GM12878 (cell line): ENCODE measurements at regions not wholly inside any gene's neighbourhood (a gene's known extent, or its start where the extent isn't known, plus 50 kb on each side); places are given as distances from the start of the nearest gene placed in this dataset.

Experiments used
- ATAC-seq: fragments of 200-7000 bp; cut with Tn5 transposase; 3 replicates; pipeline ENCODE4 v1.9.1; 2020; ENCODE audit warnings: mild to moderate bottlenecking, moderate library complexity
- BruUV-seq: library from RNA; stranded (reverse); fragments of 400-500 nt; replicated peaks from 2 replicates; lab custom pipeline; 2021; lab: Mats Ljungman, UMichigan
- CTCF ChIA-PET: fragments of 300-600 bp; sonication (Branson Sonifier 250); formaldehyde crosslinking; extraction: SDS; loops from one replicate; lab custom pipeline; 2021; ENCODE audit warnings: inconsistent platforms; lab: Yijun Ruan, JAX
- POLR2A ChIA-PET: fragments of 350-600 bp; formaldehyde crosslinking; extraction: SDS; loops from one replicate; lab custom pipeline; 2021; ENCODE audit warnings: inconsistent platforms; lab: Charles Lee
- RAD21 ChIA-PET: fragments of 300-600 bp; sonication (Branson Sonifier 250); formaldehyde crosslinking; loops from one replicate; lab custom pipeline; 2023; ENCODE audit warnings: antibody characterized with exemption; ENCODE audit not compliant: unreplicated experiment; lab: Charles Lee
- SMC1A ChIA-PET: fragments of 300-600 bp; sonication (Branson Sonifier 250); formaldehyde crosslinking; loops from one replicate; lab custom pipeline; 2023; ENCODE audit not compliant: unreplicated experiment, uncharacterized antibody; lab: Charles Lee
- DNase-seq: peaks from one replicate; pipeline ENCODE4 v3.0.0-alpha.2; 2011; ENCODE audit warnings: low read depth, low spot score
- FAIRE-seq: peaks from 3 replicates; lab custom pipeline; 2011; peaks lifted over from hg19 to GRCh38; lab: Jason Lieb, UNC
- H2AFZ ChIP-seq: 2 replicates; pipeline ENCODE4 v1.6.0; 2011; ENCODE audit warnings: low read depth, low read length, control low read depth; ENCODE audit not compliant: control insufficient read depth
- H3K27ac ChIP-seq: 2 replicates; pipeline ENCODE4 v1.5.1; 2011; ENCODE audit warnings: control low read depth; ENCODE audit not compliant: control insufficient read depth, insufficient read depth
- H3K27me3 ChIP-seq, 2 experiments: replicated peaks in 1 of 2; 2 replicates each; pipeline versions ENCODE4 v1.6.0 to v1.6.1; 2011; ENCODE audit warnings: low read length in 1 of 2; ENCODE audit not compliant: control insufficient read depth in 2 of 2, insufficient read depth in 2 of 2
- H3K36me3 ChIP-seq, 2 experiments: 2 replicates each; pipeline ENCODE4 v1.5.1; 2011; ENCODE audit warnings: low read length in 1 of 2; ENCODE audit not compliant: control insufficient read depth in 2 of 2, insufficient read depth in 2 of 2
- H3K4me1 ChIP-seq: 2 replicates; pipeline ENCODE4 v1.6.1; 2011; ENCODE audit warnings: mild to moderate bottlenecking, low read length, moderate library complexity, mixed read lengths; ENCODE audit not compliant: control insufficient read depth, insufficient read depth
- H3K4me2 ChIP-seq: 2 replicates; pipeline ENCODE4 v1.6.0; 2011; ENCODE audit warnings: control low read depth; ENCODE audit not compliant: control insufficient read depth, insufficient read depth
- H3K4me3 ChIP-seq: fragments of 200-600 bp; sonication (generic); 2 replicates; pipeline ENCODE4 v1.5.1; 2016
- H3K79me2 ChIP-seq: 2 replicates; pipeline ENCODE4 v1.6.0; 2011; ENCODE audit warnings: low read length; ENCODE audit not compliant: control insufficient read depth, insufficient read depth
- H3K9ac ChIP-seq: 2 replicates; pipeline ENCODE4 v1.8.0; 2011; ENCODE audit warnings: low read length, control low read depth, mixed read lengths; ENCODE audit not compliant: control insufficient read depth, insufficient read depth
- H3K9me3 ChIP-seq: replicated peaks from 3 replicates; pipeline ENCODE4 v1.5.1; 2011; ENCODE audit warnings: mild to moderate bottlenecking, low read length; ENCODE audit not compliant: control insufficient read depth, insufficient read depth
- H4K20me1 ChIP-seq: 2 replicates; pipeline ENCODE4 v1.6.0; 2011; ENCODE audit not compliant: control insufficient read depth, insufficient read depth
- CTCF ChIP-seq, 3 experiments: IDR thresholded peaks in 2 of 3; conservative IDR thresholded peaks in 1 of 3; 2 replicates each; pipeline ENCODE4 v1.5.1; 2011; ENCODE audit warnings: low read depth in 3 of 3, low read length in 3 of 3, mild to moderate bottlenecking in 3 of 3, control low read depth in 2 of 3, moderate library complexity in 2 of 3, inconsistent platforms in 1 of 3, mixed read lengths in 1 of 3; ENCODE audit not compliant: control insufficient read depth in 2 of 3, insufficient read depth in 1 of 3; ENCODE audit errors: extremely low read depth in 1 of 3
- FOXK2 ChIP-seq: fragments of 450-650 bp; IDR thresholded peaks from 2 replicates; pipeline ENCODE4 v1.6.1; 2017; ENCODE audit warnings: mild to moderate bottlenecking, moderate library complexity
- KDM1A ChIP-seq: fragments of 200-600 bp; sonication (generic); IDR thresholded peaks from 2 replicates; pipeline ENCODE4 v1.6.1; 2016; ENCODE audit warnings: borderline replicate concordance
- POLR2A ChIP-seq: IDR thresholded peaks from 2 replicates; pipeline ENCODE4 v1.6.1; 2011; ENCODE audit warnings: low read depth, mild to moderate bottlenecking, low read length
- SP1 ChIP-seq: IDR thresholded peaks from one replicate; pipeline ENCODE4 v1.6.1; 2011; ENCODE audit warnings: low read depth, low read length
- ZNF384 ChIP-seq: IDR thresholded peaks from 2 replicates; pipeline ENCODE4 v1.6.1; 2012; ENCODE audit warnings: low read depth, mild to moderate bottlenecking, low read length, improper control_type of control experiment, borderline replicate concordance
- WGBS: methylation state at CpG from one replicate; pipeline ENCODE4 v1.1.6; 2016; ENCODE audit warnings: low lambda C conversion rate; ENCODE audit not compliant: insufficient replicate concordance, insufficient coverage; ENCODE audit errors: missing lambda C conversion rate; 5-methylcytosine and 5-hydroxymethylcytosine counted together
- in situ Hi-C: fragments of 300-500 bp; cut with MboI; formaldehyde crosslinking; loops from 9 replicates; pipeline ENCODE4 v1.14.3; 2018; ENCODE audit warnings: mixed read lengths
- intact Hi-C: fragments of 100-400 bp; cut with micrococcal nuclease; formaldehyde crosslinking; loops from one replicate; pipeline ENCODE4 v1.14.2; 2022; ENCODE audit not compliant: unreplicated experiment

- FAIRE-seq, result no peak
- Histone ChIP-seq H3K4me3 (no peak overlapping the region), H3K9ac (no peak overlapping the region)
These were observed 88.1 kb upstream of the IGLL5 start for GRCh38 chr22:22799561-22799960.

GRCh38 chr22:22800716-22801115 lies 86.9 kb upstream of the IGLL5 start:
- 10% methylated on average over 2 of the region's 3 CpGs for WGBS
- TF ChIP-seq CTCF (IDR thresholded peaks at IDR 0.05 in 2 of 3, conservative IDR thresholded peaks at IDR 0.05 in 1 of 3; ENCODE audit: control insufficient read depth in 2 of 3, extremely low read depth in 1 of 3, insufficient read depth in 1 of 3, low read depth in 3 of 3, low read length in 3 of 3) (no peak), SP1 (no peak), ZNF384 (no peak)
- TF ChIP-seq, all 136 proteins: peak for 0
- SMC1A ChIA-PET, result interaction anchor here (1.3 kb wide), 1 partner anchor 159 kb away, joined by 5 read pairs; no protein-coding TSS in a partner anchor
- Histone ChIP-seq H3K9ac (no peak overlapping the region), H3K27me3 (no peaks in the 10 kb centered on the region), H2AFZ (no peak overlapping the region), H3K9me3 (no peaks in the 10 kb centered on the region), H3K27ac (no peak overlapping the region), H3K36me3 (no peaks in the 10 kb centered on the region), H3K4me1 (no peaks in the 10 kb centered on the region), H3K4me3 (no peak overlapping the region), H3K4me2 (no peak overlapping the region), H3K79me2 (no peaks in the 10 kb centered on the region), H4K20me1 (no peaks in the 10 kb centered on the region)
- POLR2A ChIA-PET, result no interaction called here
- ATAC-seq, result no peak
- in situ Hi-C loops, result loop anchor here (5.0 to 25.0 kb wide), 3 partner anchors 152 to 587 kb away; no protein-coding TSS in a partner anchor
- RAD21 ChIA-PET, result no interaction called here
- no TSS peak for BruUV-seq
- no peak for DNase-seq
- FAIRE-seq, result no peak
- intact Hi-C loops, result loop anchor here (5.0 kb wide), 1 partner anchor 48 kb away; no protein-coding TSS in a partner anchor
- CTCF ChIA-PET, result interaction anchor here (0.7 to 4.8 kb wide), 3 partner anchors 13 to 154 kb away, joined by 3 to 22 read pairs (median 16); no protein-coding TSS in a partner anchor

More at GRCh38 chr22:22799561-22799960, 88.1 kb upstream of the IGLL5 start:
- H4K20me1 ChIP-seq, result no peaks in the 10 kb centered on the region
- no peaks in the 10 kb centered on the region for H3K4me1 ChIP-seq
- H3K27me3 ChIP-seq, result no peaks in the 10 kb centered on the region
- SMC1A ChIA-PET, result interaction anchor here (0.6 to 1.3 kb wide), 3 partner anchors 47 to 349 kb away, joined by 3 to 5 read pairs (median 4); no protein-coding TSS in a partner anchor
- in situ Hi-C loops, result no loop called here
- no peaks in the 10 kb centered on the region for H3K36me3 ChIP-seq
- no peak for TF ChIP-seq KDM1A
- no peak for TF ChIP-seq FOXK2
- TF ChIP-seq POLR2A, result no peak
- CTCF ChIA-PET, result interaction anchor here (0.7 to 4.8 kb wide), 6 partner anchors 10 to 161 kb away, joined by 3 to 22 read pairs (median 5); no protein-coding TSS in a partner anchor
- intact Hi-C loops, result no loop called here
- H3K9me3 ChIP-seq, result no peaks in the 10 kb centered on the region
- DNase-seq (no peak), ATAC-seq (no peak)
- no peak overlapping the region for H3K4me2 ChIP-seq
- no peak overlapping the region for H2AFZ ChIP-seq
- 28% methylated on average over 4 of the region's 4 CpGs for WGBS
- no TSS peak for BruUV-seq
- no peak overlapping the region for H3K27ac ChIP-seq
- H3K79me2 ChIP-seq, result no peaks in the 10 kb centered on the region
- POLR2A ChIA-PET, result no interaction called here
- RAD21 ChIA-PET, result interaction anchor here (0.8 to 1.3 kb wide), 3 partner anchors 12 to 161 kb away, joined by 3 read pairs; no protein-coding TSS in a partner anchor
